GM12801 (cell line): ENCODE measurements at regions not wholly inside any gene's neighbourhood (a gene's known extent, or its start where the extent isn't known, plus 50 kb on each side); places are given as distances from the start of the nearest gene placed in this dataset.

Experiments
- TF ChIP-seq, protein P1 (sequence below): IDR thresholded peaks from one replicate; pipeline ENCODE4 v1.5.1; 2011; ENCODE audit warnings: control low read depth; ENCODE audit not compliant: insufficient read length; ENCODE audit errors: extremely low read depth

GRCh38 chr5:103883143-103883542 lies 320.6 kb upstream of the NUDT12 start:
- TF ChIP-seq, protein P1, sequence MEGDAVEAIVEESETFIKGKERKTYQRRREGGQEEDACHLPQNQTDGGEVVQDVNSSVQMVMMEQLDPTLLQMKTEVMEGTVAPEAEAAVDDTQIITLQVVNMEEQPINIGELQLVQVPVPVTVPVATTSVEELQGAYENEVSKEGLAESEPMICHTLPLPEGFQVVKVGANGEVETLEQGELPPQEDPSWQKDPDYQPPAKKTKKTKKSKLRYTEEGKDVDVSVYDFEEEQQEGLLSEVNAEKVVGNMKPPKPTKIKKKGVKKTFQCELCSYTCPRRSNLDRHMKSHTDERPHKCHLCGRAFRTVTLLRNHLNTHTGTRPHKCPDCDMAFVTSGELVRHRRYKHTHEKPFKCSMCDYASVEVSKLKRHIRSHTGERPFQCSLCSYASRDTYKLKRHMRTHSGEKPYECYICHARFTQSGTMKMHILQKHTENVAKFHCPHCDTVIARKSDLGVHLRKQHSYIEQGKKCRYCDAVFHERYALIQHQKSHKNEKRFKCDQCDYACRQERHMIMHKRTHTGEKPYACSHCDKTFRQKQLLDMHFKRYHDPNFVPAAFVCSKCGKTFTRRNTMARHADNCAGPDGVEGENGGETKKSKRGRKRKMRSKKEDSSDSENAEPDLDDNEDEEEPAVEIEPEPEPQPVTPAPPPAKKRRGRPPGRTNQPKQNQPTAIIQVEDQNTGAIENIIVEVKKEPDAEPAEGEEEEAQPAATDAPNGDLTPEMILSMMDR = no peak

DNA sequence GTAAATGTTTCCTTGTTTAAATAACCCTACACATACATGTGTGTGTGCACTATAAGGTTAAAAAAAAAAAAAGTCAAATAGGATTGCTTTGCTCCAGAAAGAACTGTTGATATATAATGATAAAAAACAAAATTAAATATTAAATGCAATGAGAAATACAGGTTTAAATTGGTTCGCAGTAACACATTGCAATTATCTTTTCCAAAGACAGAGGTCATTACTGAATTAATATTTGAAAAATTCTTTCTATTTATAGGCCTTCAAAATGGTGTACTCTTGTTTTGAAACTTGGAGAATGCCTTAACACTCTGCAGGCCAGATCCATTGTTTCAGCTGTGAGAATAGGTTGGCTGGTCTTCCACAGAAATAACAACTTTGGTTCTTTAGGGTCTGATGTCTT lies 319.0 kb upstream of the NUDT12 start:
- TF ChIP-seq, protein P1 = no peak

DNA sequence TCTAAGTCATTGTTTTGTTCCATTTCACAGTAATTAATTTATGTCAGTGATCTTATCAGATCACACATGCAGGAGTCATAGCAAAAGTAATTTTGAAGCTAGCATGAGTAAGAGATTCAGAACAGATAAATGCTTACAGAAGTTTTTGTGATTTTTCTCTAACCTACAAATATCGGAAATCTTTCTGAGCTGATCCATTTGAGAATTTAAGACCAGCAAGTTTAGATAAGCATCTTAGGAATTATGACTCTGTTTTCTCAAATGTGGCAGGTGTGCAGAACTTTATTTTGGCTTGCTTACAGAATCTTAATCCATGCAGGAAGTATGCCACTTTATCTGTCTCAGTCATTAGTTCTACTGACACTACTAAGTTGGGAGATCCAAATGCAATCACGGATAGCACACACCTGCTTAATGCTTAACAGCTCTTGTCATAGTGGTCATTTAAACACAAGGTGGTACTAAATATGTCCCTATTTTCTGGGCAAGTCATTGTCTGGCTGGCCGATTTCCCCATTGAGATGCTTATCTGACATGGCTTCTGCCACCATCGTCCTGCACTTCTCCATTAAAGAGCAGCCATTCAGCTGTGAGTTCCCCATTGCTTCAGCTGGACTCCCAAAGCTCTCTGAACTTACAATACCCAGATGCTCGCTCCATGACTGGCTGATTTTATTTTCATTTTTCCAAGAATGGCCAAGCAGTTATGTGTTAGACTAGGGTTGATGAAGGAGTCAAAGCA lies 305.4 kb upstream of the NUDT12 start:
- TF ChIP-seq, protein P1 = no peak

DNA sequence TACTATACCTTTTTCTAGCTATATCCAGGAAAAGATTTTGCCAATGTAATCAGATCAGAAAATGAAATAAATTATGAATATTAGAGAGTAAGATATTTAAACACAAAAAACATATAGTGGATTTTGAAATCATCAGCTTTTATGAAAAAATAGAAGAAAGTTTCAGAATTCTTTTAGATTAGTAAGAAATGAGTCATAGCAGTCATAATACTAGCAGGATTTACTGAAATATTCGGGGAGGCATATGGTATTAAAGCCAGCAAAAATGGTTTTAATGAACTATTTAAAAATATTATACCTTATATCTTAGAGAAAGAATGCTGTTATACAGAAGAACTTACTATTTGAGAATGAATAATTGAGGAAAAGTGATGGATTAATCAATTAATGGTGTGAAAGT lies 303.6 kb upstream of the NUDT12 start:
- TF ChIP-seq, protein P1 = no peak

GRCh38 chr5:103862398-103862797 lies 299.8 kb upstream of the NUDT12 start:
- TF ChIP-seq, protein P1 = no peak

GRCh38 chr5:103860327-103860726 lies 297.7 kb upstream of the NUDT12 start:
- TF ChIP-seq, protein P1 = no peak

DNA sequence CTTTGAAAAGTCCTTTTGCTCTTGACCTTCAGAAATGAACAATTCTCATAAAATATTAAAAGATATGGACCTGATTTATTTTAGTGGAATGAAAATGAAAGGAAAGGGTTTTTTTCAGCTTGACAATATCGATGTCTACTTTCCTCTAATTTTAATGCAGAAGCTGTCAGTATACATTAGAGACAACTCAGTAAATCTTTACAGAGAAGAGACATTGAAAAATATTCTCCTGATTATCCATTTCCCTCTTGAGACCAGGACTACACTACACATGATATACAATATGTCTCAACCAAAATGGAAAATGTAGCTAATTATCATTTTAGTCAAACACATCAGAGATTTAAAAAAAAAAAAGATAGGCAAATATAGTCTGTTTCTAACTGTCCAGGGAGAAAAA lies 288.5 kb upstream of the NUDT12 start:
- TF ChIP-seq, protein P1 = no peak
